ENCODE measurements at regions not wholly inside any gene's neighbourhood (a gene's known extent, or its start where the extent isn't known, plus 50 kb on each side); places are given as distances from the start of the nearest gene placed in this dataset.
"Not testable (repeated sequence)": the region's sequence is repeated elsewhere in the genome, so short reads cannot be mapped to it uniquely, and the experiment has no call there.

GRCh38 chr4:124459196-124459940 is 253.2 kb downstream of the ANKRD50 start:
- TF ChIP-seq TAF1 (IDR thresholded peaks at IDR 0.05; ENCODE audit: borderline replicate concordance, low read depth, low read length) (no peak), POLR2AphosphoS5 (IDR thresholded peaks at IDR 0.05; ENCODE audit: low read depth, low read length) (no peak), POLR2A (IDR thresholded peaks at IDR 0.05; ENCODE audit: low read depth, low read length) (no peak)
- FAIRE-seq (no peak), DNase-seq (ENCODE audit: insufficient read length) (no peak)

- FAIRE-seq (no peak), DNase-seq (ENCODE audit: insufficient read length) (no peak)
- TF ChIP-seq TAF1 (IDR thresholded peaks at IDR 0.05; ENCODE audit: borderline replicate concordance, low read depth, low read length) (no peak), POLR2AphosphoS5 (IDR thresholded peaks at IDR 0.05; ENCODE audit: low read depth, low read length) (no peak), POLR2A (IDR thresholded peaks at IDR 0.05; ENCODE audit: low read depth, low read length) (no peak)
Measured at GRCh38 chr4:124459941-124460310, 252.6 kb downstream of the ANKRD50 start.

GRCh38 chr4:124461592-124461991 is 250.9 kb downstream of the ANKRD50 start:
- not testable (repeated sequence) for DNase-seq (ENCODE audit: insufficient read length)

GRCh38 chr4:124462954-124463828 is 249.3 kb downstream of the ANKRD50 start:
- DNase-seq (ENCODE audit: insufficient read length) (no peak), FAIRE-seq (no peak)
- TF ChIP-seq POLR2A (IDR thresholded peaks at IDR 0.05; ENCODE audit: low read depth, low read length) (no peak), TAF1 (IDR thresholded peaks at IDR 0.05; ENCODE audit: borderline replicate concordance, low read depth, low read length) (no peak), POLR2AphosphoS5 (IDR thresholded peaks at IDR 0.05; ENCODE audit: low read depth, low read length) (no peak)

More at GRCh38 chr4:124461592-124461991, 250.9 kb downstream of the ANKRD50 start:
- not testable (repeated sequence) for FAIRE-seq

GRCh38 chr4:124464836-124465235 is 247.7 kb downstream of the ANKRD50 start:
- TF ChIP-seq POLR2AphosphoS5 (IDR thresholded peaks at IDR 0.05; ENCODE audit: low read depth, low read length) (no peak), TAF1 (IDR thresholded peaks at IDR 0.05; ENCODE audit: borderline replicate concordance, low read depth, low read length) (no peak), POLR2A (IDR thresholded peaks at IDR 0.05; ENCODE audit: low read depth, low read length) (no peak)
- no peak for FAIRE-seq
- DNase-seq (ENCODE audit: insufficient read length), result no peak

GRCh38 chr4:124468360-124468759 is 244.2 kb downstream of the ANKRD50 start:
- FAIRE-seq (no peak), DNase-seq (ENCODE audit: insufficient read length) (no peak)
- TF ChIP-seq POLR2AphosphoS5 (IDR thresholded peaks at IDR 0.05; ENCODE audit: low read depth, low read length), result no peak

- no peak for FAIRE-seq
- no peak for DNase-seq (ENCODE audit: insufficient read length)
- TF ChIP-seq POLR2AphosphoS5 (IDR thresholded peaks at IDR 0.05; ENCODE audit: low read depth, low read length), result no peak
- TF ChIP-seq TAF1 (IDR thresholded peaks at IDR 0.05; ENCODE audit: borderline replicate concordance, low read depth, low read length), result no peak
- TF ChIP-seq POLR2A (IDR thresholded peaks at IDR 0.05; ENCODE audit: low read depth, low read length), result no peak
Measured at GRCh38 chr4:124469981-124470380, 242.6 kb downstream of the ANKRD50 start.

- FAIRE-seq (no peak), DNase-seq (ENCODE audit: insufficient read length) (no peak)
Measured at GRCh38 chr4:124478470-124478869, 234.1 kb downstream of the ANKRD50 start.

GRCh38 chr4:124480061-124480460 is 232.5 kb downstream of the ANKRD50 start:
- TF ChIP-seq TAF1 (IDR thresholded peaks at IDR 0.05; ENCODE audit: borderline replicate concordance, low read depth, low read length), result no peak
- no peak for TF ChIP-seq POLR2A (IDR thresholded peaks at IDR 0.05; ENCODE audit: low read depth, low read length)
- TF ChIP-seq POLR2AphosphoS5 (IDR thresholded peaks at IDR 0.05; ENCODE audit: low read depth, low read length), result no peak
- FAIRE-seq, result no peak
- no peak for DNase-seq (ENCODE audit: insufficient read length)

More at GRCh38 chr4:124478470-124478869, 234.1 kb downstream of the ANKRD50 start:
- TF ChIP-seq POLR2AphosphoS5 (IDR thresholded peaks at IDR 0.05; ENCODE audit: low read depth, low read length), result no peak
- TF ChIP-seq TAF1 (IDR thresholded peaks at IDR 0.05; ENCODE audit: borderline replicate concordance, low read depth, low read length), result no peak
- TF ChIP-seq POLR2A (IDR thresholded peaks at IDR 0.05; ENCODE audit: low read depth, low read length), result no peak

GRCh38 chr4:124481123-124481522 is 231.4 kb downstream of the ANKRD50 start:
- TF ChIP-seq TAF1 (IDR thresholded peaks at IDR 0.05; ENCODE audit: borderline replicate concordance, low read depth, low read length) (no peak), POLR2A (IDR thresholded peaks at IDR 0.05; ENCODE audit: low read depth, low read length) (no peak), POLR2AphosphoS5 (IDR thresholded peaks at IDR 0.05; ENCODE audit: low read depth, low read length) (no peak)
- DNase-seq (ENCODE audit: insufficient read length) (no peak), FAIRE-seq (no peak)

GRCh38 chr4:124483048-124483906 is 229.3 kb downstream of the ANKRD50 start:
- TF ChIP-seq POLR2A (IDR thresholded peaks at IDR 0.05; ENCODE audit: low read depth, low read length), result no peak
- TF ChIP-seq TAF1 (IDR thresholded peaks at IDR 0.05; ENCODE audit: borderline replicate concordance, low read depth, low read length), result no peak
- DNase-seq (ENCODE audit: insufficient read length), result no peak
- no peak for FAIRE-seq

Measured in GM12892 (cell line).